HEK293 (cell line): ENCODE measurements at regions not wholly inside any gene's neighbourhood (a gene's known extent, or its start where the extent isn't known, plus 50 kb on each side); places are given as distances from the start of the nearest gene placed in this dataset.

ENCODE experiments used
- CTCF ChIA-PET: fragments of 350-600 bp; formaldehyde crosslinking; extraction: SDS; loops from one replicate; lab custom pipeline; 2021; ENCODE audit warnings: antibody characterized with exemption; lab: Yijun Ruan, JAX
- POLR2A ChIA-PET: fragments of 300-600 bp; formaldehyde crosslinking; extraction: SDS; loops from one replicate; lab custom pipeline; 2020; ENCODE audit warnings: antibody characterized with exemption, inconsistent platforms; lab: Yijun Ruan, JAX
- H3K27ac ChIP-seq: fragments of 200-500 bp; sonication (Bioruptor generic); 2 replicates; pipeline ENCODE4 v1.5.1; 2014; ENCODE audit warnings: low read depth, low read length, control low read depth, inconsistent platforms; ENCODE audit errors: extremely low read depth
- H3K36me3 ChIP-seq, 2 experiments: fragments of 200-500 bp in 1 of 2; sonication (Bioruptor generic) in 1 of 2; 1 replicate in 1 of 2; 2 replicates in 1 of 2; pipeline ENCODE4 v1.5.1; 2014 to 2017; ENCODE audit warnings: inconsistent platforms in 2 of 2, low read length in 2 of 2; ENCODE audit not compliant: control insufficient read depth in 2 of 2, insufficient read depth in 1 of 2
- H3K4me1 ChIP-seq: fragments of 200-500 bp; sonication (Bioruptor generic); 2 replicates; pipeline ENCODE4 v1.5.1; 2014; ENCODE audit warnings: mild to moderate bottlenecking, low read length, inconsistent platforms; ENCODE audit not compliant: control insufficient read depth, insufficient read depth
- H3K4me3 ChIP-seq: 2 replicates; pipeline ENCODE4 v1.5.1; 2011; ENCODE audit warnings: low read depth, mild to moderate bottlenecking, control low read depth, low read length, moderate library complexity
- H3K9me3 ChIP-seq: fragments of 200-500 bp; sonication (Bioruptor generic); 2 replicates; pipeline ENCODE4 v1.5.1; 2014; ENCODE audit warnings: low read depth, low read length, inconsistent platforms; ENCODE audit not compliant: control insufficient read depth, insufficient read depth
- BCL11B ChIP-seq: fragments of 450-650 bp; formaldehyde crosslinking; IDR thresholded peaks from 2 replicates; pipeline ENCODE4 v1.5.1; 2016; ENCODE audit warnings: low read depth, missing biosample characterization, missing genetic modification characterization
- EGR2 ChIP-seq: fragments of 450-650 bp; formaldehyde crosslinking; IDR thresholded peaks from 2 replicates; pipeline ENCODE4 v1.5.1; 2016; ENCODE audit warnings: low read depth, missing biosample characterization, missing genetic modification characterization
- GLIS2 ChIP-seq: fragments of 450-650 bp; formaldehyde crosslinking; IDR thresholded peaks from 2 replicates; pipeline ENCODE4 v1.5.1; 2016; ENCODE audit warnings: missing biosample characterization, missing genetic modification characterization
- HIC1 ChIP-seq: fragments of 450-650 bp; formaldehyde crosslinking; IDR thresholded peaks from 2 replicates; pipeline ENCODE4 v1.5.1; 2016; ENCODE audit warnings: missing biosample characterization, missing genetic modification characterization
- KLF9 ChIP-seq: fragments of 450-650 bp; formaldehyde crosslinking; IDR thresholded peaks from 2 replicates; pipeline ENCODE4 v1.5.1; 2016; ENCODE audit warnings: missing biosample characterization, missing genetic modification characterization, low read depth
- MEIS1 ChIP-seq: sonication (generic); formaldehyde crosslinking; IDR thresholded peaks from 2 replicates; pipeline ENCODE4 v1.8.1; 2022; ENCODE audit warnings: missing genetic modification reagents, mild to moderate bottlenecking, borderline replicate concordance
- TCF7L2 ChIP-seq: IDR thresholded peaks from 2 replicates; pipeline ENCODE4 v1.6.1; 2011; ENCODE audit warnings: low read depth, mild to moderate bottlenecking, inconsistent platforms, low read length, moderate library complexity, borderline replicate concordance
- ZBTB44 ChIP-seq: fragments of 450-650 bp; IDR thresholded peaks from 2 replicates; pipeline ENCODE4 v1.5.1; 2018; ENCODE audit warnings: missing biosample characterization, mild to moderate bottlenecking, missing genetic modification characterization
- ZBTB7A ChIP-seq: fragments of 450-650 bp; formaldehyde crosslinking; IDR thresholded peaks from 2 replicates; pipeline ENCODE4 v1.5.1; 2016; ENCODE audit warnings: low read depth, missing biosample characterization, missing genetic modification characterization
- ZFP41 ChIP-seq: fragments of 450-650 bp; formaldehyde crosslinking; IDR thresholded peaks from 2 replicates; pipeline ENCODE4 v1.5.1; 2016; ENCODE audit warnings: missing biosample characterization, missing genetic modification characterization, borderline replicate concordance
- ZIC2 ChIP-seq: fragments of 450-650 bp; formaldehyde crosslinking; IDR thresholded peaks from 2 replicates; pipeline ENCODE4 v1.5.1; 2016; ENCODE audit warnings: missing biosample characterization, missing genetic modification characterization
- ZNF16 ChIP-seq: fragments of 450-650 bp; formaldehyde crosslinking; IDR thresholded peaks from 2 replicates; pipeline ENCODE4 v1.5.1; 2016; ENCODE audit warnings: low read depth, missing biosample characterization, missing genetic modification characterization
- ZNF202 ChIP-seq: fragments of 450-650 bp; formaldehyde crosslinking; IDR thresholded peaks from 2 replicates; pipeline ENCODE4 v1.5.1; 2016; ENCODE audit warnings: missing biosample characterization, missing genetic modification characterization, borderline replicate concordance
- ZNF221 ChIP-seq: fragments of 450-650 bp; formaldehyde crosslinking; IDR thresholded peaks from 2 replicates; pipeline ENCODE4 v1.5.1; 2017; ENCODE audit warnings: missing biosample characterization, missing genetic modification characterization, borderline replicate concordance
- ZNF302 ChIP-seq: fragments of 450-650 bp; formaldehyde crosslinking; IDR thresholded peaks from 2 replicates; pipeline ENCODE4 v1.5.1; 2016; ENCODE audit warnings: missing biosample characterization, missing genetic modification characterization, low read depth
- ZNF423 ChIP-seq: fragments of 450-650 bp; formaldehyde crosslinking; IDR thresholded peaks from 2 replicates; pipeline ENCODE4 v1.5.1; 2016; ENCODE audit warnings: missing biosample characterization, missing genetic modification characterization
- ZNF488 ChIP-seq: fragments of 450-650 bp; formaldehyde crosslinking; IDR thresholded peaks from 2 replicates; pipeline ENCODE4 v1.5.1; 2016; ENCODE audit warnings: missing biosample characterization, missing genetic modification characterization
- ZNF639 ChIP-seq: fragments of 450-650 bp; formaldehyde crosslinking; IDR thresholded peaks from 2 replicates; pipeline ENCODE4 v1.5.1; 2016; ENCODE audit warnings: missing biosample characterization, missing genetic modification characterization
- ZNF645 ChIP-seq: fragments of 450-650 bp; formaldehyde crosslinking; IDR thresholded peaks from 2 replicates; pipeline ENCODE4; 2016; ENCODE audit warnings: missing biosample characterization, missing genetic modification characterization
- ZNF658 ChIP-seq: fragments of 450-650 bp; formaldehyde crosslinking; IDR thresholded peaks from 2 replicates; pipeline ENCODE4; 2016; ENCODE audit warnings: missing biosample characterization, missing genetic modification characterization
- ZNF707 ChIP-seq: fragments of 450-650 bp; formaldehyde crosslinking; IDR thresholded peaks from 2 replicates; pipeline ENCODE4 v1.5.1; 2016; ENCODE audit warnings: missing biosample characterization, missing genetic modification characterization

- ChIA-PET POLR2A (no interaction called here), CTCF (interaction anchor here (0.7 kb wide), 1 partner anchor 492 kb away, joined by 3 read pairs; no protein-coding TSS in a partner anchor)
- no peaks in the 10 kb centered on the region for H3K4me1 ChIP-seq
- no peak overlapping the region for H3K27ac ChIP-seq
- H3K36me3 ChIP-seq, result no peaks in the 10 kb centered on the region
- H3K4me3 ChIP-seq, result no peak overlapping the region
- H3K9me3 ChIP-seq, result no peaks in the 10 kb centered on the region
- TF ChIP-seq ZNF423 (tag by site-specific recombination), result no peak
- no peak for TF ChIP-seq ZNF488 (tag by site-specific recombination)
- no peak for TF ChIP-seq EGR2 (tag by site-specific recombination)
- no peak for TF ChIP-seq BCL11B (tag by site-specific recombination)
- TF ChIP-seq GLIS2 (tag by site-specific recombination), result no peak
- TF ChIP-seq ZIC2 (tag by site-specific recombination), result no peak
- no peak for TF ChIP-seq ZNF658 (tag by site-specific recombination)
- no peak for TF ChIP-seq ZBTB7A
- TF ChIP-seq MEIS1, result no peak
These were observed 56.6 kb upstream of the C1orf174 start for GRCh38 chr1:3956527-3957170.

- TF ChIP-seq ZNF645 (tag by site-specific recombination) (no peak), ZNF16 (tag by site-specific recombination) (no peak), ZNF639 (tag by site-specific recombination) (no peak), ZNF302 (tag by site-specific recombination) (no peak), ZFP41 (tag by site-specific recombination) (no peak), ZNF202 (tag by site-specific recombination) (no peak), ZIC2 (tag by site-specific recombination) (no peak)
- Histone ChIP-seq H3K9me3 (no peaks in the 10 kb centered on the region), H3K4me1 (no peaks in the 10 kb centered on the region), H3K27ac (no peak overlapping the region), H3K4me3 (no peak overlapping the region), H3K36me3 (no peaks in the 10 kb centered on the region)
- POLR2A ChIA-PET, result no interaction called here
- CTCF ChIA-PET, result no interaction called here
These were observed 59.3 kb upstream of the C1orf174 start for GRCh38 chr1:3959361-3959760.

- H3K4me3 ChIP-seq, result no peak overlapping the region
- CTCF ChIA-PET, result no interaction called here
- H3K9me3 ChIP-seq, result no peaks in the 10 kb centered on the region
- TF ChIP-seq ZBTB44 (tag by site-specific recombination) (no peak), KLF9 (tag by site-specific recombination) (no peak), ZNF221 (no peak), ZNF16 (tag by site-specific recombination) (no peak), HIC1 (tag by site-specific recombination) (no peak), ZNF707 (tag by site-specific recombination) (no peak), TCF7L2 (no peak)
- POLR2A ChIA-PET, result no interaction called here
- no peaks in the 10 kb centered on the region for H3K36me3 ChIP-seq
- H3K27ac ChIP-seq, result no peak overlapping the region
- no peaks in the 10 kb centered on the region for H3K4me1 ChIP-seq
These were observed 63.5 kb upstream of the C1orf174 start for GRCh38 chr1:3963554-3963953.
